HEK293 (cell line): ENCODE measurements at regions not wholly inside any gene's neighbourhood (a gene's known extent, or its start where the extent isn't known, plus 50 kb on each side); places are given as distances from the start of the nearest gene placed in this dataset.

Experiments
- CTCF ChIA-PET: fragments of 350-600 bp; formaldehyde crosslinking; extraction: SDS; loops from one replicate; lab custom pipeline; 2021; ENCODE audit warnings: antibody characterized with exemption; lab: Yijun Ruan, JAX
- POLR2A ChIA-PET: fragments of 300-600 bp; formaldehyde crosslinking; extraction: SDS; loops from one replicate; lab custom pipeline; 2020; ENCODE audit warnings: antibody characterized with exemption, inconsistent platforms; lab: Yijun Ruan, JAX
- H3K27ac ChIP-seq: fragments of 200-500 bp; sonication (Bioruptor generic); 2 replicates; pipeline ENCODE4 v1.5.1; 2014; ENCODE audit warnings: low read depth, low read length, control low read depth, inconsistent platforms; ENCODE audit errors: extremely low read depth
- H3K36me3 ChIP-seq, 2 experiments: fragments of 200-500 bp in 1 of 2; sonication (Bioruptor generic) in 1 of 2; 1 replicate in 1 of 2; 2 replicates in 1 of 2; pipeline ENCODE4 v1.5.1; 2014 to 2017; ENCODE audit warnings: inconsistent platforms in 2 of 2, low read length in 2 of 2; ENCODE audit not compliant: control insufficient read depth in 2 of 2, insufficient read depth in 1 of 2
- H3K4me1 ChIP-seq: fragments of 200-500 bp; sonication (Bioruptor generic); 2 replicates; pipeline ENCODE4 v1.5.1; 2014; ENCODE audit warnings: mild to moderate bottlenecking, low read length, inconsistent platforms; ENCODE audit not compliant: control insufficient read depth, insufficient read depth
- H3K4me3 ChIP-seq: 2 replicates; pipeline ENCODE4 v1.5.1; 2011; ENCODE audit warnings: low read depth, mild to moderate bottlenecking, control low read depth, low read length, moderate library complexity
- H3K9me3 ChIP-seq: fragments of 200-500 bp; sonication (Bioruptor generic); 2 replicates; pipeline ENCODE4 v1.5.1; 2014; ENCODE audit warnings: low read depth, low read length, inconsistent platforms; ENCODE audit not compliant: control insufficient read depth, insufficient read depth
- GLI4 ChIP-seq: fragments of 450-650 bp; formaldehyde crosslinking; IDR thresholded peaks from 2 replicates; pipeline ENCODE4 v1.5.1; 2016; ENCODE audit warnings: missing biosample characterization, missing genetic modification characterization
- HOXC10 ChIP-seq: sonication (generic); formaldehyde crosslinking; IDR thresholded peaks from 2 replicates; pipeline ENCODE4 v1.8.1; 2023; ENCODE audit warnings: mild to moderate bottlenecking, missing genetic modification reagents
- KLF7 ChIP-seq: fragments of 450-650 bp; formaldehyde crosslinking; IDR thresholded peaks from 2 replicates; pipeline ENCODE4 v1.5.1; 2016; ENCODE audit warnings: missing biosample characterization, missing genetic modification characterization, borderline replicate concordance
- SALL2 ChIP-seq: fragments of 450-650 bp; formaldehyde crosslinking; IDR thresholded peaks from 2 replicates; pipeline ENCODE4 v1.5.0; 2017; ENCODE audit warnings: missing biosample characterization, mild to moderate bottlenecking, missing genetic modification characterization, borderline replicate concordance
- WT1 ChIP-seq: fragments of 450-650 bp; formaldehyde crosslinking; IDR thresholded peaks from 2 replicates; pipeline ENCODE4 v1.5.1; 2016; ENCODE audit warnings: missing biosample characterization, missing genetic modification characterization
- ZNF121 ChIP-seq: fragments of 450-650 bp; formaldehyde crosslinking; IDR thresholded peaks from 2 replicates; pipeline ENCODE4 v1.5.1; 2016; ENCODE audit warnings: missing biosample characterization, missing genetic modification characterization
- ZNF221 ChIP-seq: fragments of 450-650 bp; formaldehyde crosslinking; IDR thresholded peaks from 2 replicates; pipeline ENCODE4 v1.5.1; 2017; ENCODE audit warnings: missing biosample characterization, missing genetic modification characterization, borderline replicate concordance
- ZNF341 ChIP-seq: fragments of 450-650 bp; formaldehyde crosslinking; IDR thresholded peaks from 2 replicates; pipeline ENCODE4; 2016; ENCODE audit warnings: low read depth, missing biosample characterization, missing genetic modification characterization
- ZNF394 ChIP-seq: fragments of 450-650 bp; formaldehyde crosslinking; IDR thresholded peaks from 2 replicates; pipeline ENCODE4 v1.5.1; 2016; ENCODE audit warnings: missing biosample characterization, missing genetic modification characterization, mild to moderate bottlenecking, moderate library complexity, borderline replicate concordance
- ZNF404 ChIP-seq: fragments of 450-650 bp; formaldehyde crosslinking; IDR thresholded peaks from 2 replicates; pipeline ENCODE4 v1.5.1; 2017; ENCODE audit warnings: missing biosample characterization, missing genetic modification characterization
- ZNF416 ChIP-seq: fragments of 450-650 bp; formaldehyde crosslinking; IDR thresholded peaks from 2 replicates; pipeline ENCODE4 v1.5.1; 2016; ENCODE audit warnings: missing biosample characterization, missing genetic modification characterization
- ZNF548 ChIP-seq: fragments of 450-650 bp; formaldehyde crosslinking; IDR thresholded peaks from 2 replicates; pipeline ENCODE4 v1.5.1; 2016; ENCODE audit warnings: missing biosample characterization, missing genetic modification characterization
- ZNF558 ChIP-seq: fragments of 450-650 bp; formaldehyde crosslinking; IDR thresholded peaks from 2 replicates; pipeline ENCODE4 v1.5.1; 2016; ENCODE audit warnings: missing biosample characterization, missing genetic modification characterization
- ZNF791 ChIP-seq: fragments of 450-650 bp; formaldehyde crosslinking; IDR thresholded peaks from 2 replicates; pipeline ENCODE4 v1.5.1; 2016; ENCODE audit warnings: missing biosample characterization, missing genetic modification characterization
- TF ChIP-seq, protein P1 (sequence below): fragments of 450-650 bp; formaldehyde crosslinking; IDR thresholded peaks from 2 replicates; pipeline ENCODE4 v1.5.1; 2016; ENCODE audit warnings: missing biosample characterization, missing genetic modification characterization, low read depth
- TF ChIP-seq, protein P2 (sequence below): fragments of 450-650 bp; formaldehyde crosslinking; IDR thresholded peaks from 2 replicates; pipeline ENCODE4 v1.5.1; 2016; ENCODE audit warnings: missing biosample characterization, missing genetic modification characterization, borderline replicate concordance
- TF ChIP-seq, protein P3 (sequence below): fragments of 450-650 bp; formaldehyde crosslinking; IDR thresholded peaks from 2 replicates; pipeline ENCODE4 v1.5.1; 2016; ENCODE audit warnings: missing biosample characterization, missing genetic modification characterization
- TF ChIP-seq, protein P4 (sequence below): fragments of 450-650 bp; formaldehyde crosslinking; IDR thresholded peaks from 2 replicates; pipeline ENCODE4 v1.5.1; 2016; ENCODE audit warnings: missing biosample characterization, missing genetic modification characterization
- TF ChIP-seq, protein P5 (sequence below): fragments of 450-650 bp; formaldehyde crosslinking; IDR thresholded peaks from 2 replicates; pipeline ENCODE4 v1.5.1; 2016; ENCODE audit warnings: missing biosample characterization, missing genetic modification characterization

DNA sequence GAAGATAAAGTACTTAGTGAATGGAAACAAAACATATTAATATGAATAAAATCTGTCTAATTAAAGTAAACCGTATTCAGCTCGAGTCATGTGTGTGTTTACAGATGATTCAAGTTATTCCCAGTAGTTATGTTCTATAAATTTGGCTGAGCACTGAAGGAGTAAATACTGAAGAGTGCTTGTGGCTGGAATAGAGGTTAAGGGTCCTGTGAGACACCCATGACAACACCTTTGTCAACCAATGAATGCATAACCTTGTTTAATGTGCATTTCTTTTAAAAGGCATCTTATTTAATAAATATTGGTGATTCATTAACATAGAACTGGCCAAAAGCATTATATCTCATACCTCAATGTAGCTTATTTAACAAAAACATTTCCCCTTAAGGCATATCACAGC is 577.8 kb upstream of the SLITRK5 start:
- Histone ChIP-seq H3K4me3 (no peak overlapping the region), H3K9me3 (no peaks in the 10 kb centered on the region), H3K4me1 (no peaks in the 10 kb centered on the region), H3K27ac (no peak overlapping the region), H3K36me3 (no peaks in the 10 kb centered on the region)
- CTCF ChIA-PET, result interaction anchor here (0.7 kb wide), 1 partner anchor 972 kb away, joined by 3 read pairs; no protein-coding TSS in a partner anchor
- TF ChIP-seq ZNF221 (tag by site-specific recombination) (no peak), ZNF404 (tag by site-specific recombination) (no peak), ZNF791 (tag by site-specific recombination) (no peak), HOXC10 (CRISPR knock-in tag) (no peak), ZNF558 (tag by site-specific recombination) (no peak), ZNF548 (tag by site-specific recombination) (no peak), ZNF341 (tag by site-specific recombination) (no peak), WT1 (tag by site-specific recombination) (no peak), KLF7 (tag by site-specific recombination) (no peak), GLI4 (tag by site-specific recombination) (no peak), ZNF416 (no peak), ZNF121 (tag by site-specific recombination) (no peak), SALL2 (tag by site-specific recombination) (no peak), ZNF394 (tag by site-specific recombination) (no peak)
- TF ChIP-seq, protein P1, sequence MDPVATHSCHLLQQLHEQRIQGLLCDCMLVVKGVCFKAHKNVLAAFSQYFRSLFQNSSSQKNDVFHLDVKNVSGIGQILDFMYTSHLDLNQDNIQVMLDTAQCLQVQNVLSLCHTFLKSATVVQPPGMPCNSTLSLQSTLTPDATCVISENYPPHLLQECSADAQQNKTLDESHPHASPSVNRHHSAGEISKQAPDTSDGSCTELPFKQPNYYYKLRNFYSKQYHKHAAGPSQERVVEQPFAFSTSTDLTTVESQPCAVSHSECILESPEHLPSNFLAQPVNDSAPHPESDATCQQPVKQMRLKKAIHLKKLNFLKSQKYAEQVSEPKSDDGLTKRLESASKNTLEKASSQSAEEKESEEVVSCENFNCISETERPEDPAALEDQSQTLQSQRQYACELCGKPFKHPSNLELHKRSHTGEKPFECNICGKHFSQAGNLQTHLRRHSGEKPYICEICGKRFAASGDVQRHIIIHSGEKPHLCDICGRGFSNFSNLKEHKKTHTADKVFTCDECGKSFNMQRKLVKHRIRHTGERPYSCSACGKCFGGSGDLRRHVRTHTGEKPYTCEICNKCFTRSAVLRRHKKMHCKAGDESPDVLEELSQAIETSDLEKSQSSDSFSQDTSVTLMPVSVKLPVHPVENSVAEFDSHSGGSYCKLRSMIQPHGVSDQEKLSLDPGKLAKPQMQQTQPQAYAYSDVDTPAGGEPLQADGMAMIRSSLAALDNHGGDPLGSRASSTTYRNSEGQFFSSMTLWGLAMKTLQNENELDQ, result no peak
- TF ChIP-seq, protein P2, sequence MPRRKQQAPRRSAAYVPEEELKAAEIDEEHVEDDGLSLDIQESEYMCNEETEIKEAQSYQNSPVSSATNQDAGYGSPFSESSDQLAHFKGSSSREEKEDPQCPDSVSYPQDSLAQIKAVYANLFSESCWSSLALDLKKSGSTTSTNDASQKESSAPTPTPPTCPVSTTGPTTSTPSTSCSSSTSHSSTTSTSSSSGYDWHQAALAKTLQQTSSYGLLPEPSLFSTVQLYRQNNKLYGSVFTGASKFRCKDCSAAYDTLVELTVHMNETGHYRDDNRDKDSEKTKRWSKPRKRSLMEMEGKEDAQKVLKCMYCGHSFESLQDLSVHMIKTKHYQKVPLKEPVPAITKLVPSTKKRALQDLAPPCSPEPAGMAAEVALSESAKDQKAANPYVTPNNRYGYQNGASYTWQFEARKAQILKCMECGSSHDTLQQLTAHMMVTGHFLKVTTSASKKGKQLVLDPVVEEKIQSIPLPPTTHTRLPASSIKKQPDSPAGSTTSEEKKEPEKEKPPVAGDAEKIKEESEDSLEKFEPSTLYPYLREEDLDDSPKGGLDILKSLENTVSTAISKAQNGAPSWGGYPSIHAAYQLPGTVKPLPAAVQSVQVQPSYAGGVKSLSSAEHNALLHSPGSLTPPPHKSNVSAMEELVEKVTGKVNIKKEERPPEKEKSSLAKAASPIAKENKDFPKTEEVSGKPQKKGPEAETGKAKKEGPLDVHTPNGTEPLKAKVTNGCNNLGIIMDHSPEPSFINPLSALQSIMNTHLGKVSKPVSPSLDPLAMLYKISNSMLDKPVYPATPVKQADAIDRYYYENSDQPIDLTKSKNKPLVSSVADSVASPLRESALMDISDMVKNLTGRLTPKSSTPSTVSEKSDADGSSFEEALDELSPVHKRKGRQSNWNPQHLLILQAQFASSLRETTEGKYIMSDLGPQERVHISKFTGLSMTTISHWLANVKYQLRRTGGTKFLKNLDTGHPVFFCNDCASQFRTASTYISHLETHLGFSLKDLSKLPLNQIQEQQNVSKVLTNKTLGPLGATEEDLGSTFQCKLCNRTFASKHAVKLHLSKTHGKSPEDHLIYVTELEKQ, result no peak
- TF ChIP-seq, protein P3, sequence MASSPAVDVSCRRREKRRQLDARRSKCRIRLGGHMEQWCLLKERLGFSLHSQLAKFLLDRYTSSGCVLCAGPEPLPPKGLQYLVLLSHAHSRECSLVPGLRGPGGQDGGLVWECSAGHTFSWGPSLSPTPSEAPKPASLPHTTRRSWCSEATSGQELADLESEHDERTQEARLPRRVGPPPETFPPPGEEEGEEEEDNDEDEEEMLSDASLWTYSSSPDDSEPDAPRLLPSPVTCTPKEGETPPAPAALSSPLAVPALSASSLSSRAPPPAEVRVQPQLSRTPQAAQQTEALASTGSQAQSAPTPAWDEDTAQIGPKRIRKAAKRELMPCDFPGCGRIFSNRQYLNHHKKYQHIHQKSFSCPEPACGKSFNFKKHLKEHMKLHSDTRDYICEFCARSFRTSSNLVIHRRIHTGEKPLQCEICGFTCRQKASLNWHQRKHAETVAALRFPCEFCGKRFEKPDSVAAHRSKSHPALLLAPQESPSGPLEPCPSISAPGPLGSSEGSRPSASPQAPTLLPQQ, result no peak
- TF ChIP-seq, protein P4, sequence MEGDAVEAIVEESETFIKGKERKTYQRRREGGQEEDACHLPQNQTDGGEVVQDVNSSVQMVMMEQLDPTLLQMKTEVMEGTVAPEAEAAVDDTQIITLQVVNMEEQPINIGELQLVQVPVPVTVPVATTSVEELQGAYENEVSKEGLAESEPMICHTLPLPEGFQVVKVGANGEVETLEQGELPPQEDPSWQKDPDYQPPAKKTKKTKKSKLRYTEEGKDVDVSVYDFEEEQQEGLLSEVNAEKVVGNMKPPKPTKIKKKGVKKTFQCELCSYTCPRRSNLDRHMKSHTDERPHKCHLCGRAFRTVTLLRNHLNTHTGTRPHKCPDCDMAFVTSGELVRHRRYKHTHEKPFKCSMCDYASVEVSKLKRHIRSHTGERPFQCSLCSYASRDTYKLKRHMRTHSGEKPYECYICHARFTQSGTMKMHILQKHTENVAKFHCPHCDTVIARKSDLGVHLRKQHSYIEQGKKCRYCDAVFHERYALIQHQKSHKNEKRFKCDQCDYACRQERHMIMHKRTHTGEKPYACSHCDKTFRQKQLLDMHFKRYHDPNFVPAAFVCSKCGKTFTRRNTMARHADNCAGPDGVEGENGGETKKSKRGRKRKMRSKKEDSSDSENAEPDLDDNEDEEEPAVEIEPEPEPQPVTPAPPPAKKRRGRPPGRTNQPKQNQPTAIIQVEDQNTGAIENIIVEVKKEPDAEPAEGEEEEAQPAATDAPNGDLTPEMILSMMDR (tag by site-specific recombination), result no peak
- TF ChIP-seq, protein P5, sequence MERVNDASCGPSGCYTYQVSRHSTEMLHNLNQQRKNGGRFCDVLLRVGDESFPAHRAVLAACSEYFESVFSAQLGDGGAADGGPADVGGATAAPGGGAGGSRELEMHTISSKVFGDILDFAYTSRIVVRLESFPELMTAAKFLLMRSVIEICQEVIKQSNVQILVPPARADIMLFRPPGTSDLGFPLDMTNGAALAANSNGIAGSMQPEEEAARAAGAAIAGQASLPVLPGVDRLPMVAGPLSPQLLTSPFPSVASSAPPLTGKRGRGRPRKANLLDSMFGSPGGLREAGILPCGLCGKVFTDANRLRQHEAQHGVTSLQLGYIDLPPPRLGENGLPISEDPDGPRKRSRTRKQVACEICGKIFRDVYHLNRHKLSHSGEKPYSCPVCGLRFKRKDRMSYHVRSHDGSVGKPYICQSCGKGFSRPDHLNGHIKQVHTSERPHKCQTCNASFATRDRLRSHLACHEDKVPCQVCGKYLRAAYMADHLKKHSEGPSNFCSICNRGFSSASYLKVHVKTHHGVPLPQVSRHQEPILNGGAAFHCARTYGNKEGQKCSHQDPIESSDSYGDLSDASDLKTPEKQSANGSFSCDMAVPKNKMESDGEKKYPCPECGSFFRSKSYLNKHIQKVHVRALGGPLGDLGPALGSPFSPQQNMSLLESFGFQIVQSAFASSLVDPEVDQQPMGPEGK, result no peak
- POLR2A ChIA-PET, result no interaction called here
